Bronchial epithelial cell (primary cell): ENCODE measurements at regions not wholly inside any gene's neighbourhood (a gene's known extent, or its start where the extent isn't known, plus 50 kb on each side); places are given as distances from the start of the nearest gene placed in this dataset.

Experiments
- DNase-seq: peaks from one replicate; pipeline ENCODE4 v3.0.0-alpha.2; 2010; ENCODE audit warnings: low read depth
- FAIRE-seq: peaks from 2 replicates; lab custom pipeline; 2011; peaks lifted over from hg19 to GRCh38; lab: Jason Lieb, UNC
- H3K27me3 ChIP-seq: 2 replicates; pipeline ENCODE4 v1.5.1; 2011; ENCODE audit warnings: low read length; ENCODE audit not compliant: control insufficient read depth, insufficient read depth
- H3K36me3 ChIP-seq: 2 replicates; pipeline ENCODE4 v1.5.1; 2011; ENCODE audit warnings: low read length; ENCODE audit not compliant: control insufficient read depth, insufficient read depth
- H3K4me3 ChIP-seq: 2 replicates; pipeline ENCODE4 v1.5.1; 2011; ENCODE audit warnings: mild to moderate bottlenecking, low read depth, low read length, control low read depth
- CTCF ChIP-seq: IDR thresholded peaks from 2 replicates; pipeline ENCODE4 v1.5.1; 2011; ENCODE audit warnings: mild to moderate bottlenecking, moderate library complexity, low read length, control low read depth, inconsistent platforms; ENCODE audit not compliant: insufficient read depth, severe bottlenecking

- H3K36me3 ChIP-seq: no peaks in the 10 kb centered on the region
- FAIRE-seq: no peak
- DNase-seq: no peak
These were observed 159.5 kb downstream of the MRPL14 start for GRCh38 chr6:43967719-43968091.

GRCh38 chr6:43966853-43967718 is 160.2 kb downstream of the MRPL14 start:
- Histone ChIP-seq H3K27me3 (no peaks in the 10 kb centered on the region), H3K36me3 (no peaks in the 10 kb centered on the region), H3K4me3 (no peak overlapping the region)
- FAIRE-seq: no peak
- no peak for DNase-seq
- TF ChIP-seq CTCF: no peak

More at GRCh38 chr6:43967719-43968091, 159.5 kb downstream of the MRPL14 start:
- H3K27me3 ChIP-seq: no peaks in the 10 kb centered on the region
- H3K4me3 ChIP-seq: no peak overlapping the region
- TF ChIP-seq CTCF: no peak

- Histone ChIP-seq H3K27me3 (no peaks in the 10 kb centered on the region), H3K36me3 (no peaks in the 10 kb centered on the region), H3K4me3 (no peak overlapping the region)
- FAIRE-seq (no peak), DNase-seq (peak; percentile 55)
- no peak for TF ChIP-seq CTCF
These were observed 160.9 kb downstream of the MRPL14 start for GRCh38 chr6:43966374-43966658.

GRCh38 chr6:43965628-43966373 is 161.5 kb downstream of the MRPL14 start:
- Histone ChIP-seq H3K36me3 (no peaks in the 10 kb centered on the region), H3K27me3 (no peaks in the 10 kb centered on the region), H3K4me3 (no peak overlapping the region)
- DNase-seq (no peak), FAIRE-seq (no peak)
- no peak for TF ChIP-seq CTCF

GRCh38 chr6:43964659-43965570 is 162.3 kb downstream of the MRPL14 start:
- Histone ChIP-seq H3K4me3 (no peak overlapping the region), H3K36me3 (no peaks in the 10 kb centered on the region), H3K27me3 (no peaks in the 10 kb centered on the region)
- no peak for TF ChIP-seq CTCF
- no peak for FAIRE-seq
- DNase-seq: no peak
